ENCODE measurements at regions not wholly inside any gene's neighbourhood (a gene's known extent, or its start where the extent isn't known, plus 50 kb on each side); places are given as distances from the start of the nearest gene placed in this dataset.

DNA sequence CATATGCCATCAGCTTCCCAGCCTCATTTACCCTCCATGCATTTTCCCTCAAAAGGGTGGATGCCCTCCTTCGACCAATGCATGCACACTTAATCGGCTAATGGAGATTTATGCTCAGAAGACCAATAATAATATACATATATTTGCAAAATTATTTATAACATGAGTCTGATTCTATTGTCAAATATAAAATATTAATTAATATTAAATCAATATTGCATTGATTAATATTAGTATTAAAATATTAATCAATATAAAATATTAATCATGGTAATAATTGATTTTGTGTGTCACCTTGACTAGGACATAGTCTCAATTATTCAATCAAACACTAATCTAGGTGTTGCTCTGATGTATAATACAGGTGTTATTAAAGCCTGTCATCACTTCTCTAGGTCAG lies 1282.5 kb downstream of the TMEM121 start:
- Histone ChIP-seq H3K4me2 (ENCODE audit: insufficient read depth, low read length) (no peak overlapping the region), H3K9me3 (replicated peaks; ENCODE audit: control insufficient read depth, insufficient read depth, low read length) (peaks cover 5% of the 10 kb centered on the region), H3K9ac (replicated peaks; ENCODE audit: extremely low read depth, insufficient read depth, low read length) (no peak overlapping the region), H3K36me3 (ENCODE audit: control insufficient read depth in 2 of 2, extremely low read depth in 1 of 2, insufficient read depth in 2 of 2, low read length in 2 of 2) (no peaks in the 10 kb centered on the region), H3K27ac (ENCODE audit: insufficient read depth, low read depth, low read length) (no peak overlapping the region), H3K9me1 (replicated peaks; ENCODE audit: control insufficient read depth, extremely low read depth, insufficient read depth, low read length) (no peaks in the 10 kb centered on the region), H2AFZ (ENCODE audit: low read depth, low read length) (no peak overlapping the region), H3K4me1 (ENCODE audit: control insufficient read depth, extremely low read depth, insufficient read depth, low read length) (no peaks in the 10 kb centered on the region), H3K27me3 (ENCODE audit: control insufficient read depth in 2 of 2, insufficient read depth in 2 of 2, low read length in 2 of 2) (no peaks in the 10 kb centered on the region), H3K79me2 (ENCODE audit: control insufficient read depth, insufficient read depth, low read length) (no peaks in the 10 kb centered on the region), H4K20me1 (replicated peaks; ENCODE audit: control insufficient read depth, extremely low read depth, insufficient read depth, low read length) (no peaks in the 10 kb centered on the region), H3K4me3 (replicated peaks in 1 of 3; ENCODE audit: insufficient read depth in 1 of 3, low read depth in 1 of 3, low read length in 3 of 3) (no peak overlapping the region)
- intact Hi-C loops (cut with micrococcal nuclease) (no loop called here), dilution Hi-C loops (cut with MboI; ENCODE audit: extremely low pct_ligation_motif_present, low sequenced_read_pairs) (no loop called here)
- no peak for DNase-seq (ENCODE audit: low read depth, low spot score)
- ChIA-PET CTCF (no interaction called here), POLR2A (no interaction called here)
- TF ChIP-seq FOS (IDR thresholded peaks at IDR 0.05; ENCODE audit: borderline replicate concordance, insufficient read depth, low read length) (no peak), EZH2 (IDR thresholded peaks at IDR 0.05; ENCODE audit: borderline replicate concordance, low read depth, low read length, severe bottlenecking) (no peak), POLR2A (IDR thresholded peaks at IDR 0.05; ENCODE audit: low read depth, low read length) (no peak), JUN (IDR thresholded peaks at IDR 0.05; ENCODE audit: borderline replicate concordance, insufficient read depth, insufficient read length, low read depth) (no peak), POLR2AphosphoS5 (IDR thresholded peaks at IDR 0.05; ENCODE audit: insufficient read depth, low read depth, low read length) (no peak), MYC (IDR thresholded peaks at IDR 0.05; ENCODE audit: low read depth, low read length) (no peak), MAX (IDR thresholded peaks at IDR 0.05; ENCODE audit: insufficient read depth, insufficient read length) (no peak), GATA2 (IDR thresholded peaks at IDR 0.05; ENCODE audit: insufficient read depth, insufficient read length, low read depth, low read length) (no peak)
- TF ChIP-seq, protein P1, sequence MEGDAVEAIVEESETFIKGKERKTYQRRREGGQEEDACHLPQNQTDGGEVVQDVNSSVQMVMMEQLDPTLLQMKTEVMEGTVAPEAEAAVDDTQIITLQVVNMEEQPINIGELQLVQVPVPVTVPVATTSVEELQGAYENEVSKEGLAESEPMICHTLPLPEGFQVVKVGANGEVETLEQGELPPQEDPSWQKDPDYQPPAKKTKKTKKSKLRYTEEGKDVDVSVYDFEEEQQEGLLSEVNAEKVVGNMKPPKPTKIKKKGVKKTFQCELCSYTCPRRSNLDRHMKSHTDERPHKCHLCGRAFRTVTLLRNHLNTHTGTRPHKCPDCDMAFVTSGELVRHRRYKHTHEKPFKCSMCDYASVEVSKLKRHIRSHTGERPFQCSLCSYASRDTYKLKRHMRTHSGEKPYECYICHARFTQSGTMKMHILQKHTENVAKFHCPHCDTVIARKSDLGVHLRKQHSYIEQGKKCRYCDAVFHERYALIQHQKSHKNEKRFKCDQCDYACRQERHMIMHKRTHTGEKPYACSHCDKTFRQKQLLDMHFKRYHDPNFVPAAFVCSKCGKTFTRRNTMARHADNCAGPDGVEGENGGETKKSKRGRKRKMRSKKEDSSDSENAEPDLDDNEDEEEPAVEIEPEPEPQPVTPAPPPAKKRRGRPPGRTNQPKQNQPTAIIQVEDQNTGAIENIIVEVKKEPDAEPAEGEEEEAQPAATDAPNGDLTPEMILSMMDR (IDR thresholded peaks at IDR 0.05; ENCODE audit: extremely low read depth in 1 of 2, insufficient read depth in 1 of 2, low read depth in 1 of 2, low read length in 2 of 2): no peak
- no peak for FAIRE-seq
- BruUV-seq (replicated peaks): no TSS peak

Data from endothelial cell of umbilical vein (primary cell).